Fibroblast of lung (primary cell): ENCODE measurements at regions not wholly inside any gene's neighbourhood (a gene's known extent, or its start where the extent isn't known, plus 50 kb on each side); places are given as distances from the start of the nearest gene placed in this dataset.

Experiments used
- DNase-seq, 2 donors: peaks; one replicate each; pipeline versions ENCODE4 v3.0.0 to v3.0.0-alpha.2; 2010; ENCODE audit warnings: low read depth in 2 of 2
- H2AFZ ChIP-seq: 2 replicates; pipeline ENCODE4 v1.5.1; 2012; ENCODE audit warnings: low read length, control low read depth, inconsistent platforms
- H3K27ac ChIP-seq: 2 replicates; pipeline ENCODE4 v1.5.1; 2011; ENCODE audit warnings: low read length, control low read depth; ENCODE audit not compliant: insufficient read depth
- H3K27me3 ChIP-seq: 2 replicates; pipeline ENCODE4 v1.5.1; 2011; ENCODE audit warnings: mild to moderate bottlenecking, low read length; ENCODE audit not compliant: control insufficient read depth, insufficient read depth
- H3K36me3 ChIP-seq: 2 replicates; pipeline ENCODE4 v1.5.1; 2011; ENCODE audit warnings: low read length; ENCODE audit not compliant: control insufficient read depth, insufficient read depth
- H3K4me1 ChIP-seq: 2 replicates; pipeline ENCODE4 v1.5.1; 2011; ENCODE audit warnings: low read length; ENCODE audit not compliant: control insufficient read depth, insufficient read depth; ENCODE audit errors: extremely low read depth
- H3K4me2 ChIP-seq: 2 replicates; pipeline ENCODE4 v1.5.1; 2011; ENCODE audit warnings: low read length, control low read depth; ENCODE audit not compliant: insufficient read depth; ENCODE audit errors: extremely low read depth
- H3K4me3 ChIP-seq, 4 experiments: fragments of 200-600 bp in 1 of 4; sonication (generic) in 1 of 4; replicated peaks in 1 of 4; 2 replicates each; pipeline ENCODE4 v1.5.1; 2011 to 2016; ENCODE audit warnings: low read length in 4 of 4, low read depth in 3 of 4, mild to moderate bottlenecking in 3 of 4, control low read depth in 2 of 4, inconsistent platforms in 1 of 4, mixed read lengths in 1 of 4; ENCODE audit not compliant: insufficient read depth in 1 of 4; ENCODE audit errors: control extremely low read depth in 1 of 4
- H3K79me2 ChIP-seq: 2 replicates; pipeline ENCODE4 v1.5.1; 2012; ENCODE audit warnings: mild to moderate bottlenecking, low read length, inconsistent platforms; ENCODE audit not compliant: control insufficient read depth, insufficient read depth
- H3K9ac ChIP-seq: 2 replicates; pipeline ENCODE4 v1.5.1; 2011; ENCODE audit warnings: mild to moderate bottlenecking, low read length, control low read depth; ENCODE audit not compliant: insufficient read depth
- H3K9me3 ChIP-seq: 2 replicates; pipeline ENCODE4 v1.5.1; 2012; ENCODE audit warnings: low read depth, low read length; ENCODE audit not compliant: control insufficient read depth, insufficient read depth
- H4K20me1 ChIP-seq: 2 replicates; pipeline ENCODE4 v1.5.1; 2011; ENCODE audit warnings: low read length; ENCODE audit not compliant: control insufficient read depth, insufficient read depth; ENCODE audit errors: extremely low read depth
- EZH2 ChIP-seq: IDR thresholded peaks from 2 replicates; pipeline ENCODE4 v1.5.1; 2012; ENCODE audit warnings: low read length, control low read depth, mild to moderate bottlenecking; ENCODE audit errors: missing control alignments
- TF ChIP-seq, protein P1 (sequence below), 2 donors: IDR thresholded peaks in 1 of 2; conservative IDR thresholded peaks in 1 of 2; 1 replicate in 1 of 2; 2 replicates in 1 of 2; pipeline ENCODE4 v1.5.1; 2011 to 2012; ENCODE audit warnings: low read length in 2 of 2, control low read depth in 1 of 2, inconsistent platforms in 1 of 2, low read depth in 1 of 2, mild to moderate bottlenecking in 1 of 2

DNA sequence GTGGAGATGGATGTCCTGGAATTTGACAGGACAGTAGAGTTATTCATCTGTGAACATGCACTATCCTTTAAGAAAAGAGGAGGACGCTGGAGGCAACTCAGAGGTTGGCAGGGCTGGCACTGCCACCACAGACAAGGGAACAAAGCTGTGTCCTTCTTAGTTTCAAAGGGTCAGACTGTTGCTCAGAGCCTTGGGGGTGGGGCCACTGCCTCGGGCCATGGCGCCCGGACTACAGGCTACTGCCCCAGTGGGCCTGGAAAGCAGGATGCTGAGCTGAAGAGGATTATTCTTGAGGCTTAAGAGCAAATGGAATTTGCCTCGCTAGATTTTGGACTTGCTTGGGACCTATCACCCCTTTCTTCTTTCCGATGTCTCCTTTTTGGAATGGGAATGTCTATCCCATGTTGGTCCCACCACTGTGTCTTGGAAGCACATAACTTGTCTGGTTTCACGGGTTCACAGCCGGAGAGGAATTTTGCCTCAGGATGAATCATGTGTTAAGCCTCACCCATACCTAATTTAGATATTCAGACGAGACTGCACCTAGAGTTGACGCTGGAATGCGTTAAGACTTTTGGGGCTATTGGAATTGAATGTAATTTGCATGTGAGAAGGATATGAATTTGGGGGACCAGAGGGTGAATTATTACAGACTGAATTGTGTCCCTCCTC, 114.8 kb upstream of the RFLNA start:
- no peaks in the 10 kb centered on the region for H3K9me3 ChIP-seq
- no peak overlapping the region for H3K4me3 ChIP-seq

DNA sequence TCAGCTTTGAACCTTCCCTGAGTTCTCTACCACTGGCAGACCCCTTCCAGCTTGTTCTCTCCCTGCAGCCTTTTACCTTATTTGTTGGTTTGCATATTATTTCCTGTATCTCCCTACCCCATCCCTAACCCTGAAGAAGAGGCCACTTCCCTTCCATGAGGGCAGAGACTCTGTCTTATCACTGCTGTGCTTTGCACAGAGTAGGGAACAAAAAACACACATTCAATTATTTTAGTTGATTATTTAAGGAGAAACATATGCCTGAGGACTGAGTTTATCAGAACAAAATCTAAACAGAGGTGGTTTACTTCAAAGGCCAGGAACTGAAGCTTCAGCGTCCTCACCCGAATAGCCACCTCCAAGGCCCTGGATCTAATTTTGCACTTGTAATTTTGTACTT, 111.7 kb upstream of the RFLNA start:
- Histone ChIP-seq H3K36me3 (no peaks in the 10 kb centered on the region), H4K20me1 (no peaks in the 10 kb centered on the region), H3K79me2 (no peaks in the 10 kb centered on the region), H3K9me3 (no peaks in the 10 kb centered on the region), H3K4me3 (no peak overlapping the region), H3K27ac (no peak overlapping the region), H3K4me1 (no peaks in the 10 kb centered on the region), H3K27me3 (no peaks in the 10 kb centered on the region), H3K9ac (no peak overlapping the region), H3K4me2 (no peak overlapping the region), H2AFZ (no peak overlapping the region)
- no peak for TF ChIP-seq EZH2
- TF ChIP-seq, protein P1, sequence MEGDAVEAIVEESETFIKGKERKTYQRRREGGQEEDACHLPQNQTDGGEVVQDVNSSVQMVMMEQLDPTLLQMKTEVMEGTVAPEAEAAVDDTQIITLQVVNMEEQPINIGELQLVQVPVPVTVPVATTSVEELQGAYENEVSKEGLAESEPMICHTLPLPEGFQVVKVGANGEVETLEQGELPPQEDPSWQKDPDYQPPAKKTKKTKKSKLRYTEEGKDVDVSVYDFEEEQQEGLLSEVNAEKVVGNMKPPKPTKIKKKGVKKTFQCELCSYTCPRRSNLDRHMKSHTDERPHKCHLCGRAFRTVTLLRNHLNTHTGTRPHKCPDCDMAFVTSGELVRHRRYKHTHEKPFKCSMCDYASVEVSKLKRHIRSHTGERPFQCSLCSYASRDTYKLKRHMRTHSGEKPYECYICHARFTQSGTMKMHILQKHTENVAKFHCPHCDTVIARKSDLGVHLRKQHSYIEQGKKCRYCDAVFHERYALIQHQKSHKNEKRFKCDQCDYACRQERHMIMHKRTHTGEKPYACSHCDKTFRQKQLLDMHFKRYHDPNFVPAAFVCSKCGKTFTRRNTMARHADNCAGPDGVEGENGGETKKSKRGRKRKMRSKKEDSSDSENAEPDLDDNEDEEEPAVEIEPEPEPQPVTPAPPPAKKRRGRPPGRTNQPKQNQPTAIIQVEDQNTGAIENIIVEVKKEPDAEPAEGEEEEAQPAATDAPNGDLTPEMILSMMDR (conservative IDR thresholded peaks at IDR 0.05 in 1 of 2, IDR thresholded peaks at IDR 0.05 in 1 of 2; ENCODE audit: low read depth in 1 of 2, low read length in 2 of 2), result no peak
- DNase-seq, result no peak

More for the DNA sequence above, 114.8 kb upstream of the RFLNA start:
- DNase-seq, result peak in 1 of 2 donors; percentile 63
- Histone ChIP-seq H3K36me3 (no peaks in the 10 kb centered on the region), H4K20me1 (no peaks in the 10 kb centered on the region), H3K4me1 (no peaks in the 10 kb centered on the region), H3K27ac (no peak overlapping the region), H3K4me2 (no peak overlapping the region), H3K79me2 (no peaks in the 10 kb centered on the region), H2AFZ (no peak overlapping the region), H3K27me3 (no peaks in the 10 kb centered on the region), H3K9ac (no peak overlapping the region)
- TF ChIP-seq, protein P1 (conservative IDR thresholded peaks at IDR 0.05 in 1 of 2, IDR thresholded peaks at IDR 0.05 in 1 of 2; ENCODE audit: low read depth in 1 of 2, low read length in 2 of 2), result no peak
- no peak for TF ChIP-seq EZH2

DNA sequence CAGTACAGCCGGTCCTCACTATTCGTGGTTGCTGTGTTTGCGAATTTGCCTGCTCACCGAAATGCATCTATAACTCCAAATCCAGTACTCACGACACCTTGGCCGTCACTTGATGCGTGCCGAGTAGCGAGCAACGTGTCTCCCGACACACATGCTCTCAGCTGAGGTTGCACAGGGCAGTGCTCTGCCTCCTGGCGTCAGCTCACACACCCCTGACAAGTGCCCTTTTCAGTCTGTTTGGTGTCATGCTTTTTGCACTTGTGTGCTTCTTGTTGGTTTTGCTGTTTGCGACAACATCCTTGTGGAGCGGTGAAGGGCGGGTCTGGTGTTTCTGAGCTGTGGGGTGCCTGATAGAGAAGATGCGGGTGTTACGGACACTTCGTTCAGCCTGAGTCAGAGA, 110.4 kb upstream of the RFLNA start:
- H3K27ac ChIP-seq, result no peak overlapping the region
- H2AFZ ChIP-seq, result no peak overlapping the region
- no peak overlapping the region for H3K4me3 ChIP-seq
- H3K9ac ChIP-seq, result no peak overlapping the region
- H3K27me3 ChIP-seq, result no peaks in the 10 kb centered on the region
- TF ChIP-seq, protein P1 (conservative IDR thresholded peaks at IDR 0.05 in 1 of 2, IDR thresholded peaks at IDR 0.05 in 1 of 2; ENCODE audit: low read depth in 1 of 2, low read length in 2 of 2), result no peak
- no peak for TF ChIP-seq EZH2
- no peaks in the 10 kb centered on the region for H3K79me2 ChIP-seq
- no peak overlapping the region for H3K4me2 ChIP-seq
- no peaks in the 10 kb centered on the region for H3K36me3 ChIP-seq
- H4K20me1 ChIP-seq, result no peaks in the 10 kb centered on the region
- DNase-seq, result no peak
- no peaks in the 10 kb centered on the region for H3K4me1 ChIP-seq
- no peaks in the 10 kb centered on the region for H3K9me3 ChIP-seq
